HL-60 (cell line): ENCODE measurements at regions not wholly inside any gene's neighbourhood (a gene's known extent, or its start where the extent isn't known, plus 50 kb on each side); places are given as distances from the start of the nearest gene placed in this dataset.

Experiments
- POLR2AphosphoS5 ChIP-seq: IDR thresholded peaks from 2 replicates; pipeline ENCODE4 v1.6.1; 2012; ENCODE audit warnings: low read depth
- REST ChIP-seq: IDR thresholded peaks from 2 replicates; pipeline ENCODE4 v1.6.1; 2012; ENCODE audit warnings: low read depth; ENCODE audit not compliant: insufficient replicate concordance
- TF ChIP-seq, protein P1 (sequence below): IDR thresholded peaks from one replicate; pipeline ENCODE4 v1.5.1; 2011; ENCODE audit warnings: low read length, control low read depth, inconsistent platforms; ENCODE audit not compliant: insufficient read depth

- TF ChIP-seq, protein P1, sequence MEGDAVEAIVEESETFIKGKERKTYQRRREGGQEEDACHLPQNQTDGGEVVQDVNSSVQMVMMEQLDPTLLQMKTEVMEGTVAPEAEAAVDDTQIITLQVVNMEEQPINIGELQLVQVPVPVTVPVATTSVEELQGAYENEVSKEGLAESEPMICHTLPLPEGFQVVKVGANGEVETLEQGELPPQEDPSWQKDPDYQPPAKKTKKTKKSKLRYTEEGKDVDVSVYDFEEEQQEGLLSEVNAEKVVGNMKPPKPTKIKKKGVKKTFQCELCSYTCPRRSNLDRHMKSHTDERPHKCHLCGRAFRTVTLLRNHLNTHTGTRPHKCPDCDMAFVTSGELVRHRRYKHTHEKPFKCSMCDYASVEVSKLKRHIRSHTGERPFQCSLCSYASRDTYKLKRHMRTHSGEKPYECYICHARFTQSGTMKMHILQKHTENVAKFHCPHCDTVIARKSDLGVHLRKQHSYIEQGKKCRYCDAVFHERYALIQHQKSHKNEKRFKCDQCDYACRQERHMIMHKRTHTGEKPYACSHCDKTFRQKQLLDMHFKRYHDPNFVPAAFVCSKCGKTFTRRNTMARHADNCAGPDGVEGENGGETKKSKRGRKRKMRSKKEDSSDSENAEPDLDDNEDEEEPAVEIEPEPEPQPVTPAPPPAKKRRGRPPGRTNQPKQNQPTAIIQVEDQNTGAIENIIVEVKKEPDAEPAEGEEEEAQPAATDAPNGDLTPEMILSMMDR = no peak
- no peak for TF ChIP-seq REST
- no peak for TF ChIP-seq POLR2AphosphoS5
These were observed 300.7 kb upstream of the SLC30A5 start for GRCh38 chr5:68793074-68793473.
